Nephron (organoid): ENCODE measurements at regions not wholly inside any gene's neighbourhood (a gene's known extent, or its start where the extent isn't known, plus 50 kb on each side); places are given as distances from the start of the nearest gene placed in this dataset.
A peak's percentile ranks its signal among the peaks of the same experiment; 100 is the strongest.

Experiments
- H3K27ac Mint-ChIP-seq, 3 experiments: 2 replicates each; pipeline ENCODE4 v1.8.0; 2020; ENCODE audit warnings: mixed read lengths in 3 of 3, mild to moderate bottlenecking in 2 of 3, moderate library complexity in 1 of 3
- H3K27me3 Mint-ChIP-seq: 2 replicates; pipeline ENCODE4 v1.8.0; 2021; ENCODE audit warnings: low read depth, mild to moderate bottlenecking, moderate library complexity, mixed read lengths
- H3K36me3 Mint-ChIP-seq: 2 replicates; pipeline ENCODE4 v1.8.0; 2020; ENCODE audit warnings: low read depth, mixed read lengths
- H3K4me1 Mint-ChIP-seq: 2 replicates; pipeline ENCODE4 v1.8.0; 2020; ENCODE audit warnings: mixed read lengths
- H3K4me3 Mint-ChIP-seq, 3 experiments: 2 replicates each; pipeline ENCODE4 v1.8.0; 2020; ENCODE audit warnings: mild to moderate bottlenecking in 3 of 3, mixed read lengths in 3 of 3, moderate library complexity in 2 of 3
- H3K9me3 Mint-ChIP-seq: 2 replicates; pipeline ENCODE4 v1.8.0; 2020; ENCODE audit warnings: mixed read lengths
- CTCF ChIP-seq, 3 experiments: fragments of 200-600 bp; sonication (generic); IDR thresholded peaks; one replicate each; pipeline ENCODE4 v1.5.0; 2021; ENCODE audit warnings: antibody characterized with exemption in 3 of 3; ENCODE audit not compliant: unreplicated experiment in 3 of 3

DNA sequence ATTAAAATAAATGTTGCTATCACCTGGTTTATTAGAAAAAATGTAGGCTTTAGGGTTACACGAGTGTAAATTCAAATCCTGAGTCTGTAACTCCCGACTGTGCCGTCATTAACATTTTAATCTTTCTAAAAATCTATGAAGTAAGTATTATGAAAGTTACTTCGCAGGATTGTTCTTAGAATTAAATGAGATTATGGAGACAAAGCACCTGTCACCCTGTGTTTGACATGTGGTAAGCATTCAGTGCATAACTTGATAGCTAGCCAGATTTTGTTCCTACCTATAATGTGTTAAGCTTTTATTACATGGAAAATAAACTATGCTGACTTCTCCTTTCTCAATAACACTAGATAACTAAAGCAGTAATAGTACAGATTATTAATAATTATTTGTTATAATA, 429.7 kb upstream of the MMS22L start:
- no peaks in the 10 kb centered on the region for H3K27me3 Mint-ChIP-seq
- no peaks in the 10 kb centered on the region for H3K36me3 Mint-ChIP-seq
- H3K4me3 Mint-ChIP-seq: no peak overlapping the region
- no peaks in the 10 kb centered on the region for H3K9me3 Mint-ChIP-seq
- H3K27ac Mint-ChIP-seq: no peak overlapping the region
- TF ChIP-seq CTCF (IDR thresholded peaks at IDR 0.05; ENCODE audit: unreplicated experiment in 3 of 3): no peak
- no peaks in the 10 kb centered on the region for H3K4me1 Mint-ChIP-seq

GRCh38 chr6:97714772-97715171, 431.8 kb upstream of the MMS22L start:
- no peak overlapping the region for H3K27ac Mint-ChIP-seq
- TF ChIP-seq CTCF (IDR thresholded peaks at IDR 0.05; ENCODE audit: unreplicated experiment in 3 of 3): no peak
- no peak overlapping the region for H3K4me3 Mint-ChIP-seq
- H3K9me3 Mint-ChIP-seq: no peaks in the 10 kb centered on the region
- no peaks in the 10 kb centered on the region for H3K27me3 Mint-ChIP-seq
- no peaks in the 10 kb centered on the region for H3K4me1 Mint-ChIP-seq
- no peaks in the 10 kb centered on the region for H3K36me3 Mint-ChIP-seq

GRCh38 chr6:97717086-97717485, 434.1 kb upstream of the MMS22L start:
- Mint-ChIP-seq H3K9me3 (no peaks in the 10 kb centered on the region), H3K4me1 (no peaks in the 10 kb centered on the region), H3K4me3 (no peak overlapping the region), H3K36me3 (no peaks in the 10 kb centered on the region), H3K27ac (no peak overlapping the region), H3K27me3 (no peaks in the 10 kb centered on the region)
- TF ChIP-seq CTCF (IDR thresholded peaks at IDR 0.05; ENCODE audit: unreplicated experiment in 3 of 3): no peak

- no peaks in the 10 kb centered on the region for H3K36me3 Mint-ChIP-seq
Measured at GRCh38 chr6:97726378-97726777, 443.4 kb upstream of the MMS22L start.

DNA sequence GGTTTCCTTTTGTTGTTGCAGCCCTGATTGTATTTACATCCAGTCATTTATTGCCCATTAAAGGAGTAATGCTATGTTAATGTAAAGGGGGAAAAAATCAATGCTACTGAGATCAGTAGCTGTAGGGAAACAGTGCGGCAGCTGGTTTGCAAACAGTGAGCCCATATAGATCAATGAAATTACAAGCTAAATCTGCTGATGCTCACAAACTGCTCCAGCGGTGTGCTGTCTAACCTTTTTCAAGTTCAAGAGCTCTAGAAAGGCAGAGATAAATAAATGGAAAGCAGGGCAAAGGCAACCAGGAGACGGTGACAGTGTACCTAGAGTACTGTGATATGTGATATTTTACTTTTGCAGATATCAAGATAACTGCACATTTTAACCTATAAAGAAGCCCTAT, 449.0 kb upstream of the MMS22L start:
- H3K36me3 Mint-ChIP-seq: no peaks in the 10 kb centered on the region
- H3K4me3 Mint-ChIP-seq: no peak overlapping the region
- no peak for TF ChIP-seq CTCF (IDR thresholded peaks at IDR 0.05; ENCODE audit: unreplicated experiment in 3 of 3)
- no peaks in the 10 kb centered on the region for H3K4me1 Mint-ChIP-seq
- no peaks in the 10 kb centered on the region for H3K9me3 Mint-ChIP-seq
- no peak overlapping the region for H3K27ac Mint-ChIP-seq
- H3K27me3 Mint-ChIP-seq: no peaks in the 10 kb centered on the region

More at GRCh38 chr6:97726378-97726777, 443.4 kb upstream of the MMS22L start:
- peak in 2 of 3 experiments; percentile 33 to 44 for TF ChIP-seq CTCF (IDR thresholded peaks at IDR 0.05; ENCODE audit: unreplicated experiment in 3 of 3)
- Mint-ChIP-seq H3K4me1 (no peaks in the 10 kb centered on the region), H3K4me3 (no peak overlapping the region), H3K9me3 (no peaks in the 10 kb centered on the region), H3K27me3 (no peaks in the 10 kb centered on the region), H3K27ac (no peak overlapping the region)

- no peaks in the 10 kb centered on the region for H3K4me1 Mint-ChIP-seq
- no peak overlapping the region for H3K27ac Mint-ChIP-seq
- H3K9me3 Mint-ChIP-seq: no peaks in the 10 kb centered on the region
- TF ChIP-seq CTCF (IDR thresholded peaks at IDR 0.05; ENCODE audit: unreplicated experiment in 3 of 3): no peak
- no peak overlapping the region for H3K4me3 Mint-ChIP-seq
- no peaks in the 10 kb centered on the region for H3K27me3 Mint-ChIP-seq
- H3K36me3 Mint-ChIP-seq: no peaks in the 10 kb centered on the region
Measured at GRCh38 chr6:97757575-97757974, 474.6 kb upstream of the MMS22L start.
